Left hindlimb (tissue), 1 donor: ENCODE measurements at regions not wholly inside any gene's neighbourhood (a gene's known extent, or its start where the extent isn't known, plus 50 kb on each side); places are given as distances from the start of the nearest gene placed in this dataset.

Source experiments
- DNase-seq: peaks from one replicate; pipeline ENCODE4 v3.0.0-alpha.2; 2018

DNA sequence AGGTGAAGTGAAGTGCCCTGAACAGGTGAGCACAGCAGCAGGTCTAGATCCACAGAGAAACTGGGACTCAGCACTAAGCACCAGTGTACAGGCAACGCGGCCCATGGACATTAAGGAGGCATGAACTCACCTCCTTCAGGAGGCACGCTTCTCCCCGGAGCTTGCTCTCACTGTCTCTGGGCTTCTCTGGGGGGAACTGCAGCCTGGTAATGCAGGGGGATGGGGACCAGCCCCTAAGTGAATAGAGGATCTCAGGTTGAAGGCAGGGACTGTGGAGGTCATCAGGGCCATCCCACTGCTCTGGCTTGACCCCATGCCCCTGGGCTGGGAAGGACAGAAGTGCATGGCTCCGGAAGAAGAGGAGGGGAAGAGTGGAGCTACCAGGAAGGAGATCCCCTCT is 495.6 kb upstream of the B3GAT1 start:
- no peak for DNase-seq

DNA sequence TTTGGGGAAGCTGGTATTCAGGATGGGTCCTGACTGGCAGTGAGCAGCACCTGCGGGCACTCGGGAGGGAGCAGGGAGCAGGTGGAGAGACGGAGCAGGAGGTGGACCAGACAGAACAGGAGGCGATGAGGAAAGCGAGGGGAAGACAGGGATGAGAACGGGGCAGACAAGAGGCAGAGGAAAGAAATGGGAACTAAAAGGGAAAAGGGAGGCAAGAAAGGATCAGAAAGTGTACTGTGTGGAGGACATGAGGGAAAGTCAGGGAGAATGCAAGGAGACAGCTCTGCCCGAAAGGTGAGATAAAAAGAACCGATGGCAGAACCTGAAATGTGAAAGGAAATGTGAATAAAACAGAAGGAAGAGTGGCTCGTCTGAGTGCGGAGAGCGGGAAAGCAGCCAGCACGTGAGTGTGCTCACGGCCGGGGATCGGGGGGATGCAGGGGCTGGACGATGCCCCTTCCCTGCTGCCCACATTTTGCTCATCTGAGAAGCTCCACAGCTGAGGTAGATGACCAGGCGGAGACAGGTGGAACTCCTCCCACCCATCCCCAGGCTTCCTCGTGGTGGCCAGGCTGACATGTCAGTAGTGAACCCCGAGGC is 494.4 kb upstream of the B3GAT1 start:
- DNase-seq, result no peak

- DNase-seq, result no peak
Observed at GRCh38 chr11:134905928-134906327, 493.9 kb upstream of the B3GAT1 start.

GRCh38 chr11:134905517-134905916 is 493.5 kb upstream of the B3GAT1 start:
- DNase-seq, result no peak

DNA sequence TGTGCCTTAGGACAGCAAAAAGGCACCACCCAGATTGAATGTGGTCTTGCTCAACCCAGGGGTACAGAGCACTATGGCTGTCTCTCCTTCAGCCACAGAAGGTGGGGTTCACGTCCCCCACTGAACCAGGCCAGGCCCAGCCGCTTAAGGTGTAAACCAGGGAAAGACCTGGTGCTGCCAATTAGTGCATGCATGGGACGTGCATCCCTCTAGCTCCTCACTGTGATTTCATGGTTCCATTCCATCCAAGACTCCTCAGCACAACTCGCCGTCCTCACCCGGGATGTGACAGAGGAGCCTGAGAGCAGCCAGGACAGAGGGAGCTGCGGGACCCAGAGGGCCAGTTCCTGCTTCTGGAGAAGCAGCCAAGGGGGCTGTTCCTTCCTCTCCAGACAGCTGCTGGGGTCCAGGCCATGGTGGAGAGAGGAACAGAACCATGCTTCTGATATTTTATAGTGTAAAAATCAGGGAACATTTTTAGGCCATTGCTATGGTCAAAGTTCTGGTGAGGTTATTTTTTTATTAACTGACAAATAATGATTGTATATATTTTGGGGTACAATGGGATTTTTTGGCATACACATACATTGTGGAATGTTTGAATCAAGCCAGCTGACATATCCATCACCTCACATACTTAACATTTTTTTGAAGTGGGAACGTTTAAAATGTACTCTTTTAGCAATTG is 492.2 kb upstream of the B3GAT1 start:
- no peak for DNase-seq

DNA sequence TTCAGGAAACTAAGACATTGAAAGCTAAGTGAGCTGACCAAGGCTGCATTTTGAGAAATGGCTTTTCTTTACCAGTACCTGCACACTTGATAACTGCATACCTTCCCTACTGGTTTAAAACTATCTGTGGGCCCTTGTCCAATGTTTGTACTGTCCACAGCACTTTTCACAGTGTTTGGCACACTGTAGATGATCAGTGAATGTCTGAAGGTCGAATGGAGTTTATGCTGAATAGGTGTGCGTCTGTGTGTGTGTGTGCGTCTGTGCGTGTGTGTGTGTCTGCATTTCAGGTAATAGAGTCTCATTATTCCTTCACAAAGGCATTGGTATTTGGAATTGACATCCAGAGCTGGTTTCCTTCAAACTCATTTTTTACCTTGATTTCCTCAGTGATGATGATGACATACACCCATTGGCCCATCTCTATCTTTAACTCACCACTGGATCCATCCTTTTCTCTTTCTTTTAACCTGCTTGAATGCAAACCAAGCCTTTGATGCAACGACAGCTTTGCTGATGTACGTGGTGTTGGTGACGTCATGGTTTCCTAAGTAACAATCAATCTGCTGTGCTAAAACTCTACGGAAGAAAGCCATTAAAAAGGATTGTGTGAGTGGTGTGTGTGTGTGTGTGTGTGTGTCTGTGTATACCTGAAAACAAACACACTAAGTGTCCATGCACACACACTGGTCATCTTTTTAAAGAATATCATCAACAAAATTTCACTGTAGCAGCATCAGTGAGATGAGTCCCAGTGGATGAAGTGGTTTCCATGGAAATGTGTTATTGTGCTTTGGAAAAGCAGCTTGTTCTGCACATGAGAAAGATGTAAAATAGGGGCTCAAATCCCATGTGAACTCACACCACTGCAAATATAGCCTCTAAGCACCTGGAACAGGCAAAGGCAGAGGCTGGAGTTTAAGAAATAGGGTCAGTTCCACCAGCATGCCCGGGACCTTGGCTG is 490.2 kb upstream of the B3GAT1 start:
- DNase-seq, result no peak

- no peak for DNase-seq
Observed at GRCh38 chr11:134901542-134901941, 489.5 kb upstream of the B3GAT1 start.

GRCh38 chr11:134893810-134894685 is 482.0 kb upstream of the B3GAT1 start:
- DNase-seq, result no peak

- no peak for DNase-seq
Observed at GRCh38 chr11:134890446-134890845, 478.4 kb upstream of the B3GAT1 start.

DNA sequence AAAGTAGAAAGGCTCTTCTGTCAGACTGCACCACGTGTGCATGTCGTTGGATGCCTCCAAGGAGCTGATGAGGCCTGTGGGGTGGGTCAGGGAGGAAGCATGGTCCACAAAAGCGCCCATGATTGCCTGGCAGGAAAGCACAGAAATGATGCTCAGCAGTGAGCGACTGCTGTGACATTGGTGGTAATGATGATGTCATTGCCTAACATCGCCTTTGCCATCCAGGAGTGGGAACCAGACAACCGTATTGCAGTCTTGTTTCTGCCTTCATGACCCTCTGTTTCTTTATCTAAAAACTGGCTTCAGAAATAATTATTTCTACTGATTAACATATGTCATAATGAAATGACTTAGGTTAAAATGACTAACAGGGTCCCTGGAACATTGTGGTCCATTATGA is 477.8 kb upstream of the B3GAT1 start:
- no peak for DNase-seq

DNA sequence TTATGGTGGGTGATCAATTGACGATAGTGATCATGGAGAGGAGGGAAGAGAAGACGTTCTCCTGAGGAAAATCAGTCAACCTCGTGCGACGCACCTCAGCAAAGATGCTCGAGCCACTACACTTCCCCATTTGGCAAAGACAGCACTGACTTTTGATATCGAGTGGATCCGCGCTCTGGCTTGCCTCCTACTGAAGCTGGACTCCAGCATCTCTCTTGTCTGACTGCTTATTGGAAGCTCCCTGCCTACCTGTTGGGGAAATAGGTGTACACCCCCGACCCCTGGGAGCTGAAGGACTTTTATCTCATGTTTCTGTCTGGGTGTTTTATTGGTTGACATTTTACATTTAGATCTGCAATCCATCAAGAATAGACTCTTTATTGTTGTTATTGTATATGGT is 476.8 kb upstream of the B3GAT1 start:
- DNase-seq, result no peak

- DNase-seq, result no peak
Observed at GRCh38 chr11:134887896-134888295, 475.9 kb upstream of the B3GAT1 start.

GRCh38 chr11:134883484-134883883 is 471.4 kb upstream of the B3GAT1 start:
- DNase-seq, result no peak

GRCh38 chr11:134882671-134883297 is 470.7 kb upstream of the B3GAT1 start:
- no peak for DNase-seq

GRCh38 chr11:134882141-134882540 is 470.1 kb upstream of the B3GAT1 start:
- no peak for DNase-seq

DNA sequence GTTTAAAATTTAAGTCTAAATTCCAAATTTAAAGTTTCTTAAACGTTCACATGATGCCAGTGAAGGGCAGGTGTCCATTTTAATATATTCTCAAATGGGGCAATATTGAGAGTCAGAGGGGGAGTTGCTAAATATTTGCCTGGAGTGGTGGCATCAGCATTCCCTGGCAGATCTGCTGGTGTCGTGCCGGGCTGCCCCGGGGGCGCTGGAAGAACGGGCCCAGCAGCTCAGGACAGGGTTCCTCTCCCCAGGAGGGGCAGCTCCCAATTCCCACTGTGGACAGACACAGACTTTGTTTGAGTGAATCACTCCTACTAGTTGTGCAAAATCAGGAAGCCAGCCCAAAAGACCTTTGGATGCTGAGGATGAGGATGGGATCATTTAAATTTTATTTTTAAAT is 468.7 kb upstream of the B3GAT1 start:
- no peak for DNase-seq

DNA sequence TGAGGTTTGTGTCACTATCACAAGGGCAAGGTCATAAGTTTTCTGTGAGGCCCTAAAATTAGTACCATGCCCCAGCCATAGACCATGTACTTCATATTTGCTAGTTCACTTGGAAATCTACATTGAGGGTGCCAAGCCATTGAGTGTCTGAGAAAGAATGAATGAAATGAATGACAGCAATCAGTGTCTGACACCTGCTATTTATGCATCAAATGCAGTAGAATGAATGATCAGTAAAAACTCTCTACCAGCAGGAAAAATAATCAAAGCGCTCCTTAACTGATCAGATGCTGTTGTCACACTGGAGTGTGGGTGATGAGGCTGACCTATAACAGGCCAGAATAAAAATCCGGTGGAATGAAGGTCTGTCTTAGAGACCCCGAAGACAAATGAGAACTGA is 467.9 kb upstream of the B3GAT1 start:
- no peak for DNase-seq

DNA sequence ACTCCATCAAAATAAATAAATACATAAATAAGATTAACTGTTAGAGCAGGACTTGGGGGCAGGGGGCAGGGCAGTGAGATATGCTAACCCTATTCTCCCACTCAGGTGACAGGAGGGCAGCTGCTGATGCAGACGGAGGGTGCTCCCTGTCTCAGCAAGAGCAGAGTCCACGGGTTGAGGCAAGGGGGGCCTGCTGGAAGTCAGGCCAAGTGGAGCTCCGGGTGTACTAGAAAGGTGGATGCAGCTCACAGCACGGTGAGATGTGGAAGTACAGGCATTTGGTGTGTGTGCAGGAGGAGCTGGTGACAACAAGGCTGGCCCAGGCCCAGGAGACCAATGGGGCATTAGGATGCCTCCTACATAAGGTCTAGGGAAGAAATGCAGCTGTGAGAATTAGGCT is 467.3 kb upstream of the B3GAT1 start:
- no peak for DNase-seq

DNA sequence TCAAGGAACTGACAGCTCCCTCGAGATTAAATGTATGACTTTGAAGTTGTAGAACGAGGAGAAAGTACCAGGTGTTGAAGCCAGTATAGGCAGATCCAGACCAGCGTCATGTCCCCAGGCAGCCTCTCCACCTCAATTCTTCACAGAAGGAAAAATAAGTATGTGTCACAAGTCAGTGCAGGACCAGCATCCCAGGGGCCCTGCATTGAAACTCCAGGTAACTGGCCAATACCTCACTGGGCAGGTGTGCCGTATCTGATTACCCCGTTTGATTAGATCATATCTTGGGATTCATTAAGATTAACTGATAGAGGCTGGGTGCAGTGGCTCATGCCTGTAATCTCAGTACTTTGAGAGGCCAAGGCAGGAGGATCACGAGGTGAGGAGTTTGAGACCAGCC is 466.7 kb upstream of the B3GAT1 start:
- no peak for DNase-seq

DNA sequence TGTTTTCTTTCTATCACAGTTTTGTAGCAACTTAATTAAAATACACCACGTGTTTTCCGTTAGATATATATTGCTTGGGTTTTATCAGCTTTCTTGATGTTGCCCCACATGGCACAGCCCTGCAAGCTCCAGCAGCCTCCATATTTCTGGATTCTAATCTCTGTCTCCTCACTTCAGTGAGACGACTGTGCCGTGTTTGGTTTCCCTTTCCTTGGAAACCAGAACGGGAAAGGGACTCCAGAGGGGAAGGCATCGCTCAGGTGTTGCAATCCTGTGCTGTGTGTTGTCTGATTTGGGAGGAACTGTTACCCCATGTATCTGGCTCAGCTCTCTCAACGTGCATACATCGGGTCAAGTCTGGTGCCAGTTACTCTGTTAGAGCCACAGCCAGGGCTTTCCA is 464.2 kb upstream of the B3GAT1 start:
- no peak for DNase-seq

GRCh38 chr11:134866981-134867675 is 455.1 kb upstream of the B3GAT1 start:
- DNase-seq, result no peak

DNA sequence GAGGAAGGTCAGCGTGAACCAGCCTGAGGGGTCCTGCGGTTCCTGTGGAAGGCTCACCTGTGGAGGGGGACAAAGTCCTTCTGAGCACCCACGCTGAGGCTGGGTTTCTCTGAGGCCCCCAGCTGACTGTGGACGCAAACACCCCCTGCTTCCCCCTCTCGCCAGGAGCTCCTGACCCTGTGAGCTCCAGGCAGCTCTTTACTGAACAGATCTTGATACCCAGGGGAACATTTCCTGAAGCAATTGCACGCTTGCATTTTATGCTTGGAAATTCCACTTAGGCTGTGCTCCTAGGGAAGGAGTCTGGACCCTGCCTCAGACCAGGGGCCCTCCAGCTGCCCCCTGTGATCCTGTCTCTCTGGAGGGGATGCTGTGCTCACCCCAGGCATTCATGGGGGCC is 454.2 kb upstream of the B3GAT1 start:
- DNase-seq, result no peak
